Thoracic aorta (tissue), 2 donors: ENCODE measurements at regions not wholly inside any gene's neighbourhood (a gene's known extent, or its start where the extent isn't known, plus 50 kb on each side); places are given as distances from the start of the nearest gene placed in this dataset.

Experiments
- ATAC-seq: fragments of 150-250 bp; one replicate; pipeline ENCODE4 v1.8.0; 2017; ENCODE audit warnings: low read depth; ENCODE audit not compliant: insufficient number of reproducible peaks, low FRiP score
- DNase-seq: peaks from one replicate; pipeline ENCODE4 v3.0.0-alpha.2; 2020; ENCODE audit warnings: low spot score
- H3K27ac ChIP-seq, 2 donors: fragments of 200-600 bp; sonication (generic); 1 replicate in 1 of 2; 2 replicates in 1 of 2; pipeline ENCODE4 v1.5.1; 2016; ENCODE audit warnings: mild to moderate bottlenecking in 2 of 2, moderate library complexity in 2 of 2
- H3K27me3 ChIP-seq: fragments of 200-600 bp; sonication (generic); replicated peaks from 2 replicates; pipeline ENCODE4 v1.6.0; 2016; ENCODE audit warnings: mild to moderate bottlenecking; ENCODE audit not compliant: insufficient read depth
- H3K36me3 ChIP-seq: fragments of 200-600 bp; sonication (generic); one replicate; pipeline ENCODE4 v1.5.1; 2016
- H3K4me1 ChIP-seq, 2 donors: fragments of 200-600 bp; sonication (generic); 1 replicate in 1 of 2; 2 replicates in 1 of 2; pipeline versions ENCODE4 v1.5.1 to v1.6.0; 2016; ENCODE audit warnings: low read depth in 2 of 2, mild to moderate bottlenecking in 1 of 2; ENCODE audit not compliant: control insufficient read depth in 1 of 2
- H3K4me3 ChIP-seq: fragments of 200-600 bp; sonication (generic); 2 replicates; pipeline ENCODE4 v1.5.1; 2016; ENCODE audit warnings: mild to moderate bottlenecking
- H3K9me3 ChIP-seq: fragments of 200-600 bp; sonication (generic); 2 replicates; pipeline ENCODE4 v1.5.1; 2016
- CTCF ChIP-seq: fragments of 200-600 bp; sonication (generic); IDR thresholded peaks from one replicate; pipeline ENCODE4 v1.5.1; 2019; ENCODE audit warnings: antibody characterized with exemption

- no peak for DNase-seq
- Histone ChIP-seq H3K9me3 (no peaks in the 10 kb centered on the region), H3K36me3 (no peaks in the 10 kb centered on the region), H3K4me1 (no peaks in the 10 kb centered on the region), H3K27ac (no peak overlapping the region), H3K4me3 (no peak overlapping the region), H3K27me3 (no peaks in the 10 kb centered on the region)
- TF ChIP-seq CTCF, result no peak
- no peak for ATAC-seq
Observed at GRCh38 chr7:49522111-49522510, 251.3 kb upstream of the VWC2 start.

DNA sequence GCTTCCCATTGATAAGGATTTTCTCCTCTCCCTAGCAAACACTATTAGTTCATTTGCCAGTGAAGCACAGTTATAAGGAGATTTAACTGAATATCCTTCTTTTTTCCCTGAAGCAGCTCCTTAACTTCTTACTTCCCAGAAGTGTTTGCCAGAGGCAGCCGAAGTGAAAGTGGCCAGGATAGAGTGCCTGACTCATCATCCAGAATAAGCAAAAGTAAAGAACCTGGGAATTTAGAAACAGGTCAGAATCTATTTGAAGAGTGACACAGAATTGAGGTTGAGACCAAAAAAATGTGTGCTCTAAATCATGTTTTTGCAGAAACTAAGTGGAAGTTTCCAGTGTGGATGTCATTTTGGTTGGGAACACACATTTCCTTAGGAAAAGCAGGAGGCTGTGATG is 249.6 kb upstream of the VWC2 start:
- Histone ChIP-seq H3K36me3 (no peaks in the 10 kb centered on the region), H3K4me3 (no peak overlapping the region), H3K27ac (no peak overlapping the region), H3K4me1 (no peaks in the 10 kb centered on the region), H3K9me3 (no peaks in the 10 kb centered on the region), H3K27me3 (no peaks in the 10 kb centered on the region)
- ATAC-seq (no peak), DNase-seq (no peak)
- TF ChIP-seq CTCF, result no peak

- TF ChIP-seq CTCF, result no peak
- Histone ChIP-seq H3K4me1 (no peaks in the 10 kb centered on the region), H3K4me3 (no peak overlapping the region), H3K27me3 (no peaks in the 10 kb centered on the region), H3K9me3 (no peaks in the 10 kb centered on the region), H3K27ac (no peak overlapping the region), H3K36me3 (no peaks in the 10 kb centered on the region)
- DNase-seq, result no peak
- no peak for ATAC-seq
Observed at GRCh38 chr7:49527182-49527581, 246.3 kb upstream of the VWC2 start.

DNA sequence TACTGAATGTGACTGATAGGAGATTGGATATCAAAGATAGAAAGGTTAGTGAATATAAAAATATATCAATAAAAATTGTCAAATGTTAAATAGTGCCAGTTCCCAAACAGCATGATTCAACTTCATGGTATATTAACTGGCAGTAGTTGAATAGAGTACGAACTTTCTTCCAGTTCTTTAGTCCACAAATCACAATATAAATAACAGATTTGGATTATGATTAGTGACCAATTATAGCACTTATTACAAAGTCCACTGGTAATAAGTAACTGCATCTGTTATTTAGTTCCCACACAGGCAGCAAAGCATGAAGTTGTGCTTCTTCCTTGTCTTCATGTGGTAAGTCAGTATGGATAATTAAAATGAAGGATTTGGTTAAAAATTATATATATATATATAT is 243.0 kb upstream of the VWC2 start:
- no peaks in the 10 kb centered on the region for H3K4me1 ChIP-seq
- H3K27ac ChIP-seq, result no peak overlapping the region
- DNase-seq, result no peak
- ATAC-seq, result no peak
- no peaks in the 10 kb centered on the region for H3K27me3 ChIP-seq
- no peak overlapping the region for H3K4me3 ChIP-seq
- no peak for TF ChIP-seq CTCF
- H3K9me3 ChIP-seq, result no peaks in the 10 kb centered on the region
- no peaks in the 10 kb centered on the region for H3K36me3 ChIP-seq

GRCh38 chr7:49563693-49564378 is 209.6 kb upstream of the VWC2 start:
- Histone ChIP-seq H3K27ac (no peak overlapping the region), H3K4me1 (no peaks in the 10 kb centered on the region), H3K9me3 (no peaks in the 10 kb centered on the region), H3K36me3 (no peaks in the 10 kb centered on the region), H3K27me3 (no peaks in the 10 kb centered on the region), H3K4me3 (no peak overlapping the region)
- DNase-seq (no peak), ATAC-seq (no peak)
- TF ChIP-seq CTCF, result no peak
